HEK293 (cell line): ENCODE measurements at regions not wholly inside any gene's neighbourhood (a gene's known extent, or its start where the extent isn't known, plus 50 kb on each side); places are given as distances from the start of the nearest gene placed in this dataset.

Source experiments
- CTCF ChIP-seq: fragments of 450-650 bp; formaldehyde crosslinking; IDR thresholded peaks from 2 replicates; pipeline ENCODE4 v1.5.1; 2016; ENCODE audit warnings: missing biosample characterization, missing genetic modification characterization
- KLF8 ChIP-seq: fragments of 450-650 bp; formaldehyde crosslinking; IDR thresholded peaks from 2 replicates; pipeline ENCODE4 v1.5.1; 2016; ENCODE audit warnings: missing biosample characterization, missing genetic modification characterization
- OVOL3 ChIP-seq: fragments of 450-650 bp; formaldehyde crosslinking; IDR thresholded peaks from 2 replicates; pipeline ENCODE4 v1.5.1; 2016; ENCODE audit warnings: missing biosample characterization, missing genetic modification characterization
- TRIM28 ChIP-seq: IDR thresholded peaks from 2 replicates; pipeline ENCODE4 v1.6.1; 2011; ENCODE audit warnings: low read length, control low read depth, borderline replicate concordance
- YY1 ChIP-seq: fragments of 450-650 bp; formaldehyde crosslinking; IDR thresholded peaks from 2 replicates; pipeline ENCODE4 v1.5.1; 2018; ENCODE audit warnings: missing biosample characterization, missing genetic modification characterization
- ZNF140 ChIP-seq: fragments of 450-650 bp; formaldehyde crosslinking; IDR thresholded peaks from 2 replicates; pipeline ENCODE4 v1.5.1; 2016; ENCODE audit warnings: missing biosample characterization, missing genetic modification characterization
- ZNF48 ChIP-seq: fragments of 450-650 bp; formaldehyde crosslinking; IDR thresholded peaks from 2 replicates; pipeline ENCODE4 v1.5.1; 2016; ENCODE audit warnings: missing biosample characterization, missing genetic modification characterization
- ZNF610 ChIP-seq: fragments of 450-650 bp; formaldehyde crosslinking; IDR thresholded peaks from 2 replicates; pipeline ENCODE4 v1.5.1; 2016; ENCODE audit warnings: missing biosample characterization, missing genetic modification characterization, borderline replicate concordance
- ZNF704 ChIP-seq: fragments of 450-650 bp; formaldehyde crosslinking; IDR thresholded peaks from 2 replicates; pipeline ENCODE4 v1.5.1; 2016; ENCODE audit warnings: missing biosample characterization, missing genetic modification characterization
- TF ChIP-seq, protein P1 (sequence below): fragments of 450-650 bp; formaldehyde crosslinking; IDR thresholded peaks from 2 replicates; pipeline ENCODE4 v1.5.1; 2016; ENCODE audit warnings: missing biosample characterization, missing genetic modification characterization, borderline replicate concordance

GRCh38 chr4:18930487-18930886 is 908.9 kb upstream of the LCORL start:
- TF ChIP-seq OVOL3 (tag by site-specific recombination) (no peak), ZNF704 (no peak), YY1 (tag by site-specific recombination) (no peak), CTCF (tag by site-specific recombination) (no peak), TRIM28 (no peak), ZNF610 (tag by site-specific recombination) (no peak), KLF8 (tag by site-specific recombination) (no peak), ZNF140 (tag by site-specific recombination) (no peak), ZNF48 (tag by site-specific recombination) (no peak)
- TF ChIP-seq, protein P1, sequence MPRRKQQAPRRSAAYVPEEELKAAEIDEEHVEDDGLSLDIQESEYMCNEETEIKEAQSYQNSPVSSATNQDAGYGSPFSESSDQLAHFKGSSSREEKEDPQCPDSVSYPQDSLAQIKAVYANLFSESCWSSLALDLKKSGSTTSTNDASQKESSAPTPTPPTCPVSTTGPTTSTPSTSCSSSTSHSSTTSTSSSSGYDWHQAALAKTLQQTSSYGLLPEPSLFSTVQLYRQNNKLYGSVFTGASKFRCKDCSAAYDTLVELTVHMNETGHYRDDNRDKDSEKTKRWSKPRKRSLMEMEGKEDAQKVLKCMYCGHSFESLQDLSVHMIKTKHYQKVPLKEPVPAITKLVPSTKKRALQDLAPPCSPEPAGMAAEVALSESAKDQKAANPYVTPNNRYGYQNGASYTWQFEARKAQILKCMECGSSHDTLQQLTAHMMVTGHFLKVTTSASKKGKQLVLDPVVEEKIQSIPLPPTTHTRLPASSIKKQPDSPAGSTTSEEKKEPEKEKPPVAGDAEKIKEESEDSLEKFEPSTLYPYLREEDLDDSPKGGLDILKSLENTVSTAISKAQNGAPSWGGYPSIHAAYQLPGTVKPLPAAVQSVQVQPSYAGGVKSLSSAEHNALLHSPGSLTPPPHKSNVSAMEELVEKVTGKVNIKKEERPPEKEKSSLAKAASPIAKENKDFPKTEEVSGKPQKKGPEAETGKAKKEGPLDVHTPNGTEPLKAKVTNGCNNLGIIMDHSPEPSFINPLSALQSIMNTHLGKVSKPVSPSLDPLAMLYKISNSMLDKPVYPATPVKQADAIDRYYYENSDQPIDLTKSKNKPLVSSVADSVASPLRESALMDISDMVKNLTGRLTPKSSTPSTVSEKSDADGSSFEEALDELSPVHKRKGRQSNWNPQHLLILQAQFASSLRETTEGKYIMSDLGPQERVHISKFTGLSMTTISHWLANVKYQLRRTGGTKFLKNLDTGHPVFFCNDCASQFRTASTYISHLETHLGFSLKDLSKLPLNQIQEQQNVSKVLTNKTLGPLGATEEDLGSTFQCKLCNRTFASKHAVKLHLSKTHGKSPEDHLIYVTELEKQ (tag by site-specific recombination) = no peak
